ENCODE measurements at regions not wholly inside any gene's neighbourhood (a gene's known extent, or its start where the extent isn't known, plus 50 kb on each side); places are given as distances from the start of the nearest gene placed in this dataset.

- no peak for DNase-seq (ENCODE audit: low read depth in 1 of 2, low spot score in 1 of 2)
- no peak for TF ChIP-seq SPI1 (IDR thresholded peaks at IDR 0.05; ENCODE audit: borderline replicate concordance, low read depth)
- no peak for TF ChIP-seq REST (IDR thresholded peaks at IDR 0.05; ENCODE audit: insufficient replicate concordance, low read depth)
- no peak for TF ChIP-seq GABPA (IDR thresholded peaks at IDR 0.05; ENCODE audit: low read depth)
- no peak for TF ChIP-seq CTCF (IDR thresholded peaks at IDR 0.05; ENCODE audit: insufficient read depth, low read length)
- TF ChIP-seq POLR2AphosphoS5 (IDR thresholded peaks at IDR 0.05; ENCODE audit: low read depth), result no peak
- Histone ChIP-seq H3K4me3 (replicated peaks; ENCODE audit: insufficient read depth, low read length) (no peak overlapping the region), H3K27ac (replicated peaks) (no peak overlapping the region), H3K27me3 (ENCODE audit: insufficient read depth, poor library complexity, severe bottlenecking) (no peaks in the 10 kb centered on the region)
Observed at GRCh38 chr12:61676520-61676919, 583.7 kb upstream of the USP15 start.

GRCh38 chr12:61687407-61687806, 572.8 kb upstream of the USP15 start:
- DNase-seq (ENCODE audit: low read depth in 1 of 2, low spot score in 1 of 2), result no peak
- Histone ChIP-seq H3K4me3 (replicated peaks; ENCODE audit: insufficient read depth, low read length) (no peak overlapping the region), H3K27ac (replicated peaks) (no peak overlapping the region), H3K27me3 (ENCODE audit: insufficient read depth, poor library complexity, severe bottlenecking) (no peaks in the 10 kb centered on the region)
- TF ChIP-seq GABPA (IDR thresholded peaks at IDR 0.05; ENCODE audit: low read depth) (no peak), REST (IDR thresholded peaks at IDR 0.05; ENCODE audit: insufficient replicate concordance, low read depth) (no peak), CTCF (IDR thresholded peaks at IDR 0.05; ENCODE audit: insufficient read depth, low read length) (no peak), SPI1 (IDR thresholded peaks at IDR 0.05; ENCODE audit: borderline replicate concordance, low read depth) (no peak), POLR2AphosphoS5 (IDR thresholded peaks at IDR 0.05; ENCODE audit: low read depth) (no peak)

GRCh38 chr12:61694214-61694613, 566.0 kb upstream of the USP15 start:
- TF ChIP-seq CTCF (IDR thresholded peaks at IDR 0.05; ENCODE audit: insufficient read depth, low read length) (no peak), SPI1 (IDR thresholded peaks at IDR 0.05; ENCODE audit: borderline replicate concordance, low read depth) (no peak), POLR2AphosphoS5 (IDR thresholded peaks at IDR 0.05; ENCODE audit: low read depth) (no peak), GABPA (IDR thresholded peaks at IDR 0.05; ENCODE audit: low read depth) (no peak), REST (IDR thresholded peaks at IDR 0.05; ENCODE audit: insufficient replicate concordance, low read depth) (no peak)
- H3K4me3 ChIP-seq (replicated peaks; ENCODE audit: insufficient read depth, low read length), result no peak overlapping the region
- no peak overlapping the region for H3K27ac ChIP-seq (replicated peaks)
- no peak for DNase-seq (ENCODE audit: low read depth in 1 of 2, low spot score in 1 of 2)
- no peaks in the 10 kb centered on the region for H3K27me3 ChIP-seq (ENCODE audit: insufficient read depth, poor library complexity, severe bottlenecking)
